ENCODE measurements at regions not wholly inside any gene's neighbourhood (a gene's known extent, or its start where the extent isn't known, plus 50 kb on each side); places are given as distances from the start of the nearest gene placed in this dataset.
"Not testable (repeated sequence)": the region's sequence is repeated elsewhere in the genome, so short reads cannot be mapped to it uniquely, and the experiment has no call there.

DNA sequence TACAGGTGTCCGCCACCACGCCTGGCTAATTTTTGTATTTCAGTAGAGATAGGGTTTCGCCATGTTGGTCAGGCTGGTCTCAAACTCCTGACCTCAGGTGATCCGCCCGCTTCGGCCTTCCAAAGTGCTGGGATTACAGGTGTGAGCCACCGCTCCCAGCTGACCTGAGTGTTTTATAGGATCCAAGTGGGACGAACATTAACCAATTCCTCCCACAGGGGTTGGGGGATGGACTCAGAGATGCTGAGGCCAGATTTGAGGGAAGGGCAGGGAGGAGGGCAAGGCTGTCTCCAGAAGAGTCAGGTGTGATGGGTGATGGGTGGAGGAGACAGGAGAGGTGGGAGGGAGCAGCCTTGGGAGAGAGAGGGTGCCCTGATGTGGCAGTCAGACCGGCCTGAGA, 65.0 kb upstream of the SMAD6 start:
- not testable (repeated sequence) for DNase-seq

DNA sequence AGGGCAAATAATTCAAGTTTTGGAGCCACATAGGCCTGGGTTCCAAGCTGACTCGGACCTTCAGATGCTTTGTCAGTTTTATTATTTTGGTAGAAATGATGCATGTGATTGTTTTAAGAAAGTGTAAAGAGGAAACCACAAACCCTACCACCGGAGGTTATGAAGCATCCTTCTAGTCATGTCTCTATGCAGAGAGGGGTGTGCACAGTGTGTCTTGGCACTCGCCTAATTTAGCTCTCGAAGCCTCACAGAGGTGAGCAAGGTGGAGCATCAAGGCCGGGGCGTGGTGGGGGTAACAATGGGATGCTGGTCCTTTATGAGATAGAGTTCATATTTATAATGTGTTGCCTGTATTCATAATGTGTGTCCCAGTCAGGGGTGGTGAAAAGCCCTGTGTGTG, 63.7 kb upstream of the SMAD6 start:
- DNase-seq = no peak

DNA sequence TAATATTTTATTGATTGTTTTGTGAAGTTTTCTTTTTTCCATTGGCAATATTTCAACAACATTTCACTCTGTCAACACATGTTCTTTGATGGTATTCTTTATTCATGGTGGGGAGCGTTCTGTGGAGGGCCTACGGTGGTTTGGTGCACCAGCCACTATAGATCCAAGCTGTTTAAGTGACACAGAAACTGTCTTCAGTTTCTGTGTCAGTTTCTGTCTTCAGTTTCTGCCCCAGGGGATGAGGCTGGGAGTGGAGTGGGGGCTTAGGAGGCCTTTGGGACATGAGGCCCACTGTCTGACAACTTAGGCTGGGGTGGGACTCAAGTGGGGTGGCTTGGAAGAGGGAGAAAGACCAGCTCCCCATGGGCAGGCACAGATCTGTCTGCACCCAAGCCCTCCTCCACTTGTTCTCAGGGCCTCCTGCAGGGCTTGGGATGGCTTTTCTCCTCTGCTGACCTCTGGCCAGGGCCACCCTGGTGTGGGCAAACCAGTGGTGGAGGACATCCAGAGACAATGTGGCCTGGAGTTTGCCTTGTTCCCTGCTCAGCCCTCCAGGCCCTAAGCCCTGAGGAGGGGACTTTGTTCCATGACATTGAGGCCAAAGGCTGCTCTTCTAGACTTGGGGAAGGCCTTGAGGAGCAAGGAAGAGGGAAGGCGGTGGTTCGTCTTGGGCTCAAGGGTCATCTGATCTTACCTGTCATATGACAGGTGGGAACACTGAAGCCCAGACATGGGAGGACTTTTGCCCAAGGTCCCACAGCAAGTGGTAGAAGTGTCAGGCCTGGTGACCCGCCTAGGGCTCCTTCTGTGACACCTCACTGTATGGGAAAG, 60.3 kb upstream of the SMAD6 start:
- no peak for DNase-seq

DNA sequence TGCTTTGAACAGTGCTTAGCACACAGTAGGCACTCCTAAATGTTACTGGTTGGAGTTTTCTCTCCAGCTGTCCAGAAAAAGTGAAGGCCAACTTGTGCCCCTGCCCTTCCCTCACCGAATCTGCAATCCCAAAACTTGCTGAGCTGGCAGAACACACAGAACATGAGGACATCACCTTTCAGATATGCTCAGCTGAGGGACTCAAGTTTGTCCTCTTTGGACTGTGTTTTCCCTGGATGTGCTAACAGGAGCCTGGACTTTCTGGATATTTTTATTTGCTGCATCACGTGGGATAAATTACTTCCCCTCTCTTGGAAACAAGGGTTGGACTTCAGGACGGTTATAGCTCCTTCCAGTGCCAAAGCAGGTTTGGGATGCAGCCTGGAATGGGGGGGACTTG, 59.5 kb upstream of the SMAD6 start:
- DNase-seq = no peak

DNA sequence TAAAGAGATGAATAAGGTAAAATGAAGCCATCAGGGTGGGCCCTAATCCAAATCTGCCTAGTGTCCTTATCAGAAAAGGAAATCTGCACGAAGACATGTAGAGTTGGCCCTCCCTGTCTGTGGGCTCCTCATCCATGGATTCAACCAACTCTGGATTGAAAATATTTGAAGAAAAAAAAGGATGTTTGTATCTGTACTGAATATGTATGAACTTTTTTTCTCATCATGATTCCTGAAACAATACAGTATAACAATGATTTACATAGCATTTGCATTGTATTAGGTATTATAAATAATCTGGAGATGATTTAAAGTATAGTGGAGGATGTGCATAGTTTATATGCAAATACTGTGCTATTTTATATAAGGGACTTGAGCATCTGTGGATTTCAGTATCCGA, 59.0 kb upstream of the SMAD6 start:
- DNase-seq = no peak

DNA sequence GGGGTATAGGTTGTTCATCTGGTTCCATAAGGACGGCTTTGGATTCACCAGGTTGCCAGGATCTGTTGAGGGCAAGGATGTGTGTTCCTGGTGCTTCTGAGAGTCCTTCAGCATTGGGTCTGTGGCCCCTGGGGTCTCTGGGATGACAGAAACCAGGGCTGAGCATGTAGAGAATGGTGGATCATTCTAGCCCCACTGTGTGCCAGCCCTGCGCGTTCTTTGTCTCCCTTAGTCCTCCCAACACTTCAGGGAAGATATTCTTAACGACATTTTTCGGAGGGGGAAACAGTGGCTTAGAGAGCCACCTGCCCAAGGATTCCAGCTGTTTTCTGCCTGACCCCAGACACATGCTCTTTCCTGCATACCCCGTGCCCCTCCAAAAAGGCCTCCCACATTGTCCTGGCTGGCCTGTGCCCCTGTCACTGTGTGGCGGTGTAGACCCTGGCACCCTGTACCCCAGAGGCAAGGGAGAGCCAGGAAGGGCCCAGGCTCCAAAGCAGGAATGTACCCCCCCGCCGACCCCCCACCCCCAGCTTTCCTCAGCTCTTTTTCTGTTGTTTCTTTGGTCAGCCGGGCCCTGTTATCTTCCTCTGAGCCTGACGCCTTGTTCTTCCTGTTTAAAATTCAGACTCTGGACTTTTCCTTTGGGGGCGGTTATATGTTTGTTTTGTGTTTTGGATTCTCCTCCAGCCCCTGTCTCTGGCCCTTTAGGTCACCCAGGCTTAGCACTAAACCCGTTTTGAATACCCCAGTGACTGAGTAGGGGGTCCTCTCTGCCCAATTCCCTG, 57.8 kb upstream of the SMAD6 start:
- DNase-seq = no peak

DNA sequence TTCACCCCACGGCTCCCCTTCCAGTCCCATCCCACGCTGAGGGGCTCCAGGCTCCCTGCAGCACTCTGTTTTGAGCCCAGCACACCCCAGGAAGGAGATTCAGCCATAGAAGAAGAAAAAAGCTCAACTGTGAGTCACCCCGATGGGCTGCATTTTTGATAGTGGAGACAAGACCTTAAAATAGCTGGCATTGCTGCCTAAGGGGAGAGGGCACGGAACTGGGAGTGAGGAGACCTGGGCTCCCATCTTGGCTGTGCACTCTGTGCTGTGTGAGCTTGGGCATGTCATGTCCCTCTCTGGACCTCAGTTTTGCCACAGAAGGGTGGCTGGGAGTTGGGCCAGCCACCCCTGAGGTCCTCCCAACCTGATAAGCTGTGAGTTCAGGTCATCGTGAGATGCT, 57.2 kb upstream of the SMAD6 start:
- no peak for DNase-seq

DNA sequence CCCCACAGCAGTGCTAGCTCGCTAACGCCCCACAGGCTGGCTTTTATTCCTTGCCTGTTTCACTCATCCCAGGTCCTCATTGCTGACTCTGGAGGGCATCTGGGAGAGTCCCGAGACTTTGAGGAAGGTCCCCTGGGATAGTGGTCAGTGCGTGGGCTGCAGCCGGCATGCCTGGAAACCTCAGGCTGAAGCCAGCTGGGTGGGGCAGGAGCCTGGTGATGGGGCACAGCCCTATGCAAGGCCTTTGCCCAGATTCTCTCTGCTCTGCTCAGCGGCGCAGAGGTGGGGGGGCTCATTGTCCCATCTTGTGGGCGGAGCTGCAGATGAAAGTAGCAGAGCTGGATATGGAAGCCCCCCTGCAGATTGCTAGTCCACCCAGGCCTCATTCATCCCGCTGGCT, 55.7 kb upstream of the SMAD6 start:
- no peak for DNase-seq

DNA sequence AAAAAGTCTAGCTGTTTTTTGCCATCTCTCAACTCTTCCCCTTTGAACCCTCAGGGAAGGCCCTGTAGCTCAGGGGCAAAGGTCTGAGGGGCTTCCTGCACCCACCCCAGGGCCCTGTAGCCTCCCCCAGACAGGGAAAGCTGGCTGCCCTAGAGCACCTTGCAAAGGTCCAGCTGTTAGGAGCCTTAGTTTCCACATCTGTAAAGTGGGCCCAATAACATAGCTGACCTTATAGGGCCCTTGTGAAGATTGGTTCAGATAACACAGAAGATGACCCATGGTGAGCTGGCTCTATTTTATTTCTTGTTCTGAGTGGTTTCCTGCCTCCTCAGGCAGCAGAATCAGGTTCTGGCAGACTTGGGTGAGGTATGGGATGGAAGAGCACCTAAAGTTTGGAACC, 55.2 kb upstream of the SMAD6 start:
- DNase-seq = no peak

DNA sequence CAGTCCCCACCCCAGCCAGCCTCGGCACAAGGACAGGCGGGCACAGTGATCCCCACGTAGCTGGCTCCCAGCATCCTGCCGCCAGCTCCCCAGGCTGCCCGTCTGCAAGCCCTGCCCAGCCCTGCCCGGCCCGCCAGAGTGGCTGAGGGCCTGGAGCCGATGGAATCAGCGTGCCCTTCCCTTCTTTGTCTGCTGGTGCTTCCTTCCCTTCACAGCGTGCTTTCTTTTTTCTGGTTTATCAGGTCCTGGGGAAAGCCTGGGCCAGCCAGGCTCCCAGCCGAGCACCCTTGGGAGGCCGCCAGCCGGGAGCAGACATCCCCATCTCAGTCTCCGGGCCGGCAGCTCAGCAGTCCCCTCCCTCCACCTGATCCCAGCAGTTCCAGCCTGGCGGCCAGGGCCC, 54.7 kb upstream of the SMAD6 start:
- DNase-seq = no peak

DNA sequence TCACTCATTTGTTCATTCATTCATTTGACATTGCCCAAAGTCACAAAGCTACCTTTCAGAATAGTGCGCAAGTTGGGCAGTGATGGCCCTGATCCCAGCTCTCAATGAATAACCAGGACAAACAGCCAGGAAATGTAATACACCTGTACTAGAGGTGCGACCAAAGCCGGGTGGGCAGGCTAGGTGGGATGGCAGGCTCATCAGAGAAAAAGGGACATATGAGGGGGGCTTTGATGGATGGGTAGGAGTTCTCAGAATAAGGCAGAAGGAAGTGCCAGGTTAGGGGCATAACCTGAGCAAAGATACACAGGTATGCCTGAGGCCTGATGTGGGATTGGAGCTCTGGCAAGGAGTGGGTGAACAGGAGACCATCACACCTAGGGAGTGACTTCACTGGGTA, 53.4 kb upstream of the SMAD6 start:
- no peak for DNase-seq

DNA sequence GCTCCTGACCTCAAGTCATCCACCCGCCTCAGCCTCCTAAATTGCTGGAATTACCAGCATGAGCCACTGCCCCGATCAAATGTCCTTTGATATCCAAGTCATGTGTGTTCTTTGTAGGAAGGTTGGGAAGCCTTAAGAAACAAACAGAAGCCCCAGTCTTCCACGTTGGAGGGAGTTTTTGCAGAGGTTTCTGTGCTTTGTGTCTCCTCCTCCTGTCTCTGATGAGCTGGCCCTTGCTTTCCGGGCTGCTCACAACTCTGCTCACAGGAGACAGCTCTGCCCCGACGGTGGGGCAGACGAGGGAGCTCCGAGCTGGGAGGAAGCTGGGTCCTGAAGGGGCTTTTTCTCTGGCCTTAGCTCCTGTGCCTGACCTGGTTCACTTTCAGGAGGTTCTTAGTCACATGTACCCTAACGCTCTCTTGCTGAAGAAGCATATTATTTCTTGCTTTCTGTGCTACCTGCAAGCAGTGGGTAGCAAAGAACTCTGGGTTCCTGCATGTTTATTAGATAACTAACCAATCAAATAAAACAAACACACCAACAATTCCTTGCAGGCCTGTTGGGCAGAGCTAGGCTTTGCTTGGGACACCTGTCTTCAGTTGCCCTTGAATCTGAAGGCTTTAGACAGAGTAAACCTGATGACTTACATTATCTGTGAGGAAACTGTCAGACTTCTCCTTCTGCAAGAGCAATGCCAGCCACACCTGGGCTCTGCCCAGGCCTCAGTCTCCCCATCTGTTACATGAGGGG, 52.6 kb upstream of the SMAD6 start:
- DNase-seq = no peak

DNA sequence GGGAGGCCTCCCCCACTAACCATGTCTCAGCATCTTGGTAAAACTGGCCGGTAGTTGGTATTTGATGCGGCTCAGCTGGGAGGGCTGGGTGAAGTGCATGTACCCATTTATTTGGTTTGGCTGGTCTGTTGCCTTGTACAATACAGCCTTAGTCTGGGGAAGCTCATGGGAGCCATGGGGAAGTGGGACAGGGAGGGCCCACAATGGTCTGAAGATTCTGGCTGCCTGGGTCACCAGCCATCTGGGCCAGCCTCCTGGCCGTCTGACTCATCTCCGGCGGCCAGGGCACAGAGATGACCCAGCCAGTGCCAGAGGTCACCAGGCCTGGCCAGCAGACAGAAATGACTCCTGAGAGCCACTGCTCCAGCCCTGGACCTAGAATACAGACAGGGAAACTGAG, 51.6 kb upstream of the SMAD6 start:
- no peak for DNase-seq

DNA sequence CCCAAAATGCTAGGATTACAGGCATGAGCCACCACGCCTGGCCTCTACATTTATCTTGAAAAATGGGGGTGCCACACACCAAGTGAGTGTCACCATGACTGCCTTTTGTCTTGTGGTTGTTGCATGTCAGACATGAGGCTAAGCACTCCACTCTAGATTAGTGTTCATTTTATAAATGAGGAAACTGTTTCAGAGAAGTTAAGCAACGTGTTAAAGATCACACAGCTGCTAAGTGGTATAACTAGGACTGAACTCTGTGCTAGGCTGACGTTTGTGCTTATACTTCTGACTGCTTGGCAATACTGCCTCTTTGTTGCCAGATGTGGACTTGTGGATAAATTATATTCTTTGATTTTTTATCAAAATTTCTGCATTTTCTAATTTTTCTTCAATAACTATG, 50.8 kb upstream of the SMAD6 start:
- DNase-seq = no peak

DNA sequence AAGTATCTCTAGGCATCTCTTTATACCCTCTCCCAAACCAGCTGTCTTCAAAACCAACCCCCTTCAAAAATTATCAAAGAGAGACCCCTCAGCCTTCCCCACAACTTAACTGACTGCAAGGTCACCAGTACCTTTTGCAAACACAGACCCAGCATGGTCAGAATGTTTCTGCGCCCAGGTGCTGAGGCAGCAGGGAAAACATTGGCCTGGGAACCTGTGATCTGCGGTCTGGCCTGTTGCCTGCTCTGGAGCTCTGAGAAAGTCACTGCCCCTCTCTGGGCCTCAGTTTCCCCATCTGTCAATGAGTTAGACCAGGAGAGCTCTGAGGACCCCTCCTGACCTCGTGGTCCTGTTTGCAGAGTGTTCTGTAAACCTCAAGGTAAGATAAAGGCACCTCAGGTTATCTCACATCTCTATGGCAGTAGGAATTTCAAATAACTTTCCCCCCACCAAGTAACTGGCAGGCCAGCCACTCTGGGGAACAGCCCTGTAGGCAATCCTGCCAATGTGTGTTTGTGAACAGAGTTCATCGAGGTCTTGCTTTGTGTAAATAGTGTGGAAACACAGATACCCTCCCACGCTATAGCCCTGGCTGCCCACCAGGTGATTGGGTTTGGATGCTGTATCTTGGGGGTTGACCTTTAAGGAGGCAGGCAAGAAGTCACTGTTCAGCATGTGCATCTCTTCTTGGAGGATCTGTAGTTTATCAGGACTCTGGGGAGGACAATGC, 50.0 kb upstream of the SMAD6 start:
- no peak for DNase-seq
